KG1 (cell line): ENCODE measurements at regions not wholly inside any gene's neighbourhood (a gene's known extent, or its start where the extent isn't known, plus 50 kb on each side); places are given as distances from the start of the nearest gene placed in this dataset.
"Not testable (repeated sequence)": the region's sequence is repeated elsewhere in the genome, so short reads cannot be mapped to it uniquely, and the experiment has no call there.

Experiments used
- DNase-seq: peaks from one replicate; lab custom pipeline; 2025; lab: John Stamatoyannopoulos, UW

DNA sequence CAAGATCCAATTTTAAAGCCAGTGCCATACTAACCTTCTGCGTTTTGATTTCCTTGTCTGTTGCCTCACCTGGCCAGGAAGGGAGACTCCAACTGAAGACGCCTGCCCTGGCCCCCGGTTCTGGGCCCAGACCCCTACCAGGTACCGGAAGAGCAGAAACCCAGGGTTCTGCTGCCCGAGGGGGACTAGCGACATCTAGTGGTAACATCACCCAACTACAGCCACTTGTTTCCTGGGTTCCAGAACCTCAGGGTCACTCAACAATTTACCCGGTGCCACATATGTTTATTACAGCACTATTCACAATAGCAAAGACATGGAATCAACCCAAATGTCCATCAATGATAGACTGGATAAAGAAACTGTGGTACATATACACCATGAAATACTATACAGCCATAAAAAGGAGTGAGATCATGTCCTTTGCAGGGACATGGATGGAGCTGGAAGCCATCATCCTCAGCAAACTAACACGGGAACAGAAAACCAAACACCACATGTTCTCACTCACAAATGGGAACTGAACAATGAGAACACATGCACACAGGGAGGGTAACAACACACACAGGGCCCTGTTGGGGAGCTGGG, 268.7 kb upstream of the IRX4 start:
- not testable (repeated sequence) for DNase-seq

DNA sequence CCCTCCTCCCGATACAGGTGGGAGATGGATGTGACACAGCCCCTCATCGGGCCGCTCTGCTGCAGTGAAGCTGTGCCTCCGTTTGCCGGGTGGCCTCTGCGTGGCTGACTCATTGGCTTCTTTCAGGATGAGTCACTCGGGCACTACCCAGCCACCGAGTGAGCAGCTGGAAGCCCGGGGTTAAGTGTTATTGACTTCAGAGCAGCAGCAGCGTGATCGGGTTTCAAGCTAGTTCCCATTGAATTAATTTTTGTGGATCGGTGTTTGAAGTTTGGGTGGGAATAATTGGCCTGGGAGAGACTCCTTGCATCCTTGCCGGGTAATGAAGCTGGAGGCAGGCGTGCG, 266.4 kb upstream of the IRX4 start:
- DNase-seq: no peak

DNA sequence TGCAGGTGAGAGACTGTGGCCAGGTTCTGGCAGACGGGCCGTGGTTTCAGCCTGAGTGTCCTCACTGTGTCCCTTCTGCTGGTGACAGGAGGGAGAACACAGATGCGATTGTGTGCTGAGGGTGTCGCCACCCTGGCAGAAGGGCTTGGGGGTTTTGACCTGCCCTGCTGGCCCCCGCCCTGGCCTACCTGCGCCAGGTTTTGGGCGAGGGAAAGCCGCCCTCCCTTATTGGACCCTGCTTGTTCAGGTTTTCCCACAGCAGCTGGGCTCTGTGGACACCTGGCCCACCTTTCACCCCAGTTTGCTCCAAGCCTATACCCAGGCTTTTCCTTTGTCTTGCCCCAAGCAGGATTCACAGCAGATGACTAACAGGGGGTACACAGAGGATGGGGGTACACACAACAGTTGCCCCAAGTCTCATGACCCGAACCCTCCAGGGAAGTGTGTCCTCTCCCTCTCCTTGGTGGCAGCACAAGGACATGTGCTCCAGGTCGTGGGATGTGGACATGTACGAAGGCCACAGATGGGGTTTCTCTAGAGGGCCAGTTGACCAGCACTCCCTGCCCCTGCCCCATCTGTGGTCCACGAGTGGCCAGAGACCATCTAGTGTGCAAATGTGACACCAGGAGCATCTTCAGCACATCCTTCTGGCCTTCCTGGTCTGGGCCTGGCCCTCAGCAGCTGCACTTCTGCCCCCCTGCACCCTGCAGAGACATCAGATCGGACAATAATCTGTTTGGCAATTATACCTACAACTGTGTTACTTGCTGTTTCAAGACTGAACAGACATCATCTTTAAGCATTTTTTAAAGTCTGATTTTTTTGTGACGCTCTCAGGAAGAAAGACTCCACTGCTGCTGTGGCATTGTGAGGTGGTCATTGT, 265.8 kb upstream of the IRX4 start:
- DNase-seq: no peak

DNA sequence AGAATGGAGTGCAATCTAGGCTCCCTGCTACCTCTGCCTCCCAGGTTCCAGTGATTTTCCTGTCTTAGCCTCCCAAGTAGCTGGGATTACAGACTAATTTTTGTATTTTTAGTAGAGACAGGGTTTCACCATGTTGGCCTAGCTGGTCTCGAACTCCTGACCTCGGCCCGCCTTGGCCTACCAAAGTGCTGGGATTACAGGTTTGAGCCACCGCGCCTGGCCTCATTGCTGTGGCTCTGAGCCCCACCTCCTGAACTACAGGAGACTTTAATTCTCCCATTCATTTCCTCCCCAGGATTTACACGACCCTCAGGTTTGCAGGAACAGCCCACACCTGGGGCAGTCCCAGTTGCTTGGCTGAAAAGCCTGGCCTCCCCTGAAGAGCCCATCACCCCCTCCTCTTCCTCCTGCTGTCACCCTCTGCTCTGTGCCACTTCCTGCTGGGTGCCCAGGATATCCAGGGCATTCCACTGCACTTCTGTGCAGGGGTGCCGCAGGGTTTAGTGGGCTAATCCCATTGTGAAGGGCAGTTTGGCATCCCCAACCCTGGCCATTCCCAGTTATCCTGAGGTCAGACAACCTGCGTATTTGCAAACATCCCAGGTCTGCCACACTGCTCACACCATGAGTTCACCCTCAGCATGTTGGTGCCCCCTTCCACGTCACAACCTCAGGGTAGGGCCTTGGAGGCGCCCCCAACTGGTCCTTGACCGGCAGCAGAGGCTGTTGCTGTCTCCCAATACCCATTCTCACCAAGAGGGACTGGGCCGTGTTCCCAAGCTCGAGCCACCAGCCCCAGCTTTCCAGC, 265.0 kb upstream of the IRX4 start:
- no peak for DNase-seq

DNA sequence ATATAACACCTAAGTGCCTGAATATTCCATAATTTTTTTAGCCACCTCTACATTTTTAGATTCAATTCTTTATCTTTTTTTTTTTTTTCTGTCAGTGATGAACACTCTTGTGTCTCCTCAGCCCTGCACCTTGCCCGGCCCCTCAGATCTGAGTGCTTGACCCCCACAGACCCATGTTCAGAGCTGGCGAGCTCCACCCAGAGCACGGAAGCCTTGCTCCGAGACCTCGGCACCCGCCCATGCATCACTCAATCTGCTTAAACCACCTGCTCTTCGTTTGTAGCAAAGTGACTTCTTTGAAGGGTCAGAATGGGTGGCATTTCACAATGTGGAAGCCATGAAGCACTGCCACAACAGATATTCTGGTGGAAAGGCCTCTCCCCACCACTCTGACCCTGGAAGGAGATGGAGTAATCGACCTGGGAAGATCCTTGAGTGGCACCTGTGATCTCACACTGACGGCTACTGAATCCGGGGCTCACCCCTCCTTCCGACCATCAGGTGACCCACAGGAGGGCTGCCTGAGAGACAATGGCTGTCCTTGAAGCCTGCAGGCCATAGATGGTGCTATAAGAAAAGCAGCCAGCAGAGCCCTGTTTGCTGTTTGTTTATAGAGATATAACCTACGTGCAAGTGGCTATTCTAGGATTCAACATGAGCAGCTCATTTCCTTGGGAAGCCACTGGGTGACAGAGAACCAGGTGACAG, 261.1 kb upstream of the IRX4 start:
- DNase-seq: no peak

DNA sequence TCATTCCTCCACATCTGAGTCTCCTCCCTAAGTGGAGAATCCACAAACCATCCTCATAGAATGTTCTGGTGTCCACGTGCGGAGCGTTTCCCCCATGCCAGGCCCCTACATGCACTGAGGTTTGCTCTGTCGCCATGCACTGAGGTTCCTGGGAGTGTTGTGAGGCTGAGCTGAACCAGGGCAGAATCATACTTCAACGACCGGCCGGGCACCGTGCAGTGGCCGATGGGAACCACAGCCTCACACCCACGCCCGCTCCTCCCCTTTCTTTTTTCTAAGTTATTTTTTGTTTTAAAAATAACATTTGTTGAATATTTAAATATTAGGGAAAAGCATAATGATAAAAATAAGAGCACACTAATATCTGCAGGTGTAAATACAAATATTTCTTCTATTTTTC, 260.4 kb upstream of the IRX4 start:
- no peak for DNase-seq

DNA sequence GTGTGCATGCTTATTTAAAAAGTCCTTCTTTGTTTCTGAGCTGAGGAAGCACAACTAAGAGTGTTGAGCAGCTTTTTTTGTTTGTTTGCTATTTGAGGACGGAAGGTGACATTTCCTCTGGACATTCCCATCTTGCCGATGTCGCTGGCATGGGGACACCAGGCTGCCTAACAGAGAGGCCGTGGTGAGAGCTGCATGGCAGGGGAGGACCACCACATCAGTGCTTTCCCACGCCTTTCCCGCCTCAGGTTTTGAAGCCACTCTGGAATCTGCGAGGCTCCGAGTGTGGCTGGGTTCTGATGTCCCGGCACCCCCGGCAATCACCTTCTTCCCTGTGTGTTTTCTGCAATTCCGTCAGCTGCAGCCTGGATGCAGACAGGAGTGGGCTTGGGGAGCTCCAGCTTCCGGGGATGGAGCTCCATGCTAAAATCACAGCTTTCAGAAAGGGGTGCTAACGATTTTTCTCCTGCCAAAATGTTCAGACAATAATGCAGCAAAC, 259.8 kb upstream of the IRX4 start:
- no peak for DNase-seq

DNA sequence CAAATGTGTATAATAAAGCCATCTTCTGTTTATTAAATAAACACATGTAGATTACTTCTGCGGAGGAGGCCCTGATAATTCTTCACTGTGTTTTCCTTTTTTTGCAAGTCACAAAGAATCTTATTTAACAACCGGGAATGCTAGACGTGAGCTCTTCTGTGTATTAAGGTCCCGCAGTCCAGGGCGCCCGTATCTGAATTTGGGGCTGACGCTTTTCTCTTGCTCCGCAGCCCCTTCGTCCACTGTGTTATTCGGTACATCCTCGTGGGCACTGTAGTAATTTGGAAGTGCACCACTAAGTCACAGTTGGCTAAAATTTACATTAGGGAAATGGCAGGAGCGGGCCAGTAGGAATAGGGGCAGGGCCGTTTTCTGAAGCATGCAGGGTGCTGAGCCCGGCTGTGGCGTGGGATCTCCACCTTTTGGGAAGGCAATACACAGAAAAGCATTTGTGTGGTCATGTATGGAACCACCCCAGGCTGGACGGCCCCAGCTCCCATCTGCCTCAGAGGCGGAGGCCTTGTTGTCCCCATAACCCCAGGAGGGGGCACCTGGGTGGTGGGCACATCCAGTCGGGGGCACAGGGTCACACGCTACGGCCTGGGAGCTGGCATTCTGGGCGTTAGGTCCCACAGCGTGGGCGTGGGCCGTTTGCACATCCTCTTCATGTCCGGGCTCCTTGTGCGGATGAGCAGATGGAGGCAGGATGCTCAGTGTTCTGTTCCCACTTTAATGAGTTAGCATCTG, 258.7 kb upstream of the IRX4 start:
- no peak for DNase-seq

DNA sequence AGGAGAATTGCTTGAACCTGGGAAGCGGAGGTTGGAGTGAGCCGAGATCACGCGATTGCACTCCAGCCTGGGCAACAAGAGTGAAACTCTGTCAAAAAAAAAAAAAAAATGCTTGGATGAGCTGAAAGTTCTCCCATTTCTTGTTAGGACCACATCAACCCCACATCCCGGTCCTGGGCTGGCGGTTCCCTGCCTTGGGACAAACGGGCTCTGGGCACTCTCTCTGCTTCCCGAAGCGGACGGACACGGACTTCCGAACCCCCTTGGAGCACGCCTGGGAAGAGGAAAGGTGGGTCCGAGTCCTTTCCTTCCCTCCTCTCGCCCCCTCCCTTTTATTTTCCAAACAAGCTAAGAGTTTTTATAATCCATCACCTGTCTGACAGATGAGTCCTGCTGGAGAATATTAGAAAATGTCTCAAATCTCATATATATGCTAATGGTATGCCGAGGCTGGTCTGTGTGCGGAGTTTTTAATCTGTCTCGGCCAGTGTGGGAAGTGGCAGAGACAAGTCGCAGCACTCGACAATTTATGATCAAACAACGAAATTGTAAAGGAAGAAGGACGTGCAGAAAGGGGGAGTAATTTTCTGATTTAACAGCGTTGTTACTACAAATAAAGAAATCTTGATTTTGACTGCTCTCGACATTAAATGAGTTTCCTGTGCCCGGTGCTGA, 257.9 kb upstream of the IRX4 start:
- DNase-seq: no peak

DNA sequence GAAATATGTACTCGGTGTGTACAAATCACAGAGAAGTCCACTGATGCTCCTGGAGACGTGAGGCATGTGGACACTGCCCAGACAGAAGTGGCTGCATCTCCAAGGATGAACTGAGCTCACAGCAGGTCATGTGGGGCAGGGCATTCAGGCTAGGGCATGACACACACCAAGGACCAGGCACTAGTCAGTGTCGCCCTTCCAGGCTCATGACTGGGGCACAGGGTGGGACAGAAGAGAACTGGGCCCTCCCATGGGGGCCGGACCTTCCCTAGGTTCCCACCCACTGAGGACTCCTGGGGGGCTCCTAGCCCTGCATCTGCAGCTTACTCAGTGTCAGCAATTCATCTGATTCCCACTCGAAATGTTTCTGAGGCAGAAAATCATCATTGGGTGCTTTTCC, 256.8 kb upstream of the IRX4 start:
- DNase-seq: no peak

DNA sequence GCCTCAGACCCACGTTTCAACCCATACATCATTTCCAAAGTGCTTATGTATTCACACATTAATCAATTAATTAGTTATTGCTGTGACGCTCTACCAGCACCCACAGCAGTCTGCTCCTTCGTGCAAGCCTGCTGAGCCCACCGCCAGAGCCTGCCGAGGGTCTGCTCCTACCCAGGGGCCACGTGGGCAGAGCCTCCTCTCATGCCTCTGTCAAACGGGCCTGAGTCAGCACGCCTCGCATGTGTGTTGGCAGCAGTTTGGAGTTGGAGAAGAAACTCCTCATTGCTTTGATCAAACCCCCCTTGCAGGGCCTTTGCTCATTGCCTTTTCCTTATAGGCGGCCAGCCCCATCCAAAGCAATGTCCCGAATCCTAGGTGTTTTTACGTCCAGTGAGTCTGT, 256.2 kb upstream of the IRX4 start:
- DNase-seq: no peak

DNA sequence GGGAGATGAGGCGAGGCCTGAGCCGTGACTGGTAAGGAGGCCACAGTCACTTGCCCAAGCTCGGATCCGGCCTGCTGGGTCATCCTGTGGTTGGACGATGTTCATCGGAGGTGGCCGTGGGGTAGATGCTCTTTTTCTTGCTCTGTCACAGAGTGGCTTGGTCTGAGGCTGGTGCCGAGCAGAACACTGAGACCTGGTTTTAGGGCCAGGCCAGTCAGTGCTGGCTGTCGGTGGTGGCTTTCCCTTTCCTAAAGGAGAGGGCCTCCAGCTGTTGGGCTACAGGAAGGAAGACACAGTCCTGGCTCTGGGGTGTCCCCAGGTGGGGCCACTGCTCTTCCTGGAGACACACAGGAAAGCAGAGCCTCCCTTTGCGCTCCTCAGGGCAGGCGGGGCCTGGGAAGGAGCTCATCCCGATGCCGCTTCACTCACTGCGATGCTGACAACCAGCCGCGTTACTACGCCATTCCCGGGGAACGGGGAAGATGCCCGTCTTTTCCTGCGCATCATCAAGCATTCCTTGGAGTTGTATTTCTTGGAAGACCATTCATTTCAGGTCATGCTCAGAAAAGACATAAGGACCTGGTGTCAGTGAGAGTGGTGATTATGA, 254.8 kb upstream of the IRX4 start:
- no peak for DNase-seq

DNA sequence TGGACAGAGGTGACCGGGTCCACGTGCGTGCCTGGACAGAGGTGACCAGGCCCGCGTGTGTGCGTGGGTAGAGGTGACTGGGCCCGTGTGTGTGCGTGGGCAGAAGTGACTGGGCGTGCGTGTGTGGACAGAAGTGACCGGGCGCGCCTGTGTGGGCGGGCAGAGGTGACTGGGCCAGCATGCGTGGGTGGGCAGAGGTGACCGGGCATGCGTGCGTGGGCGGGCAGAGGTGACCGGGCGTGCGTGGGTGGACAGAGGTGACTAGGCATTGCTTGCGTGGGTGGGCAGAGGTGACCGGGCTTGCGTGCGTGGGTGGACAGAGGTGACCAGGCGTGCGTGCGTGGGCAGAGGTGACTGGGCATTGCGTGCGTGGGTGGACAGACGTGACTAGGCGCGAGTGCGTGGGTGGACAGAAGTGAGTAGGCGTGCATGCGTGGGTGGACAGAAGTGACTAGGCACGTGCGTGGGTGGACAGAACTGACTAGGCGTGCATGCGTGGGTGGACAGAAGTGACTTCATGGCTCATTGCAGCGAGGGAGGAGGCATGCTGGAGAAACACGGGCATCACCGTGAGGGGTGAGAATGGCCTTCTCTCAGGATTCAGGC, 254.1 kb upstream of the IRX4 start:
- no peak for DNase-seq

DNA sequence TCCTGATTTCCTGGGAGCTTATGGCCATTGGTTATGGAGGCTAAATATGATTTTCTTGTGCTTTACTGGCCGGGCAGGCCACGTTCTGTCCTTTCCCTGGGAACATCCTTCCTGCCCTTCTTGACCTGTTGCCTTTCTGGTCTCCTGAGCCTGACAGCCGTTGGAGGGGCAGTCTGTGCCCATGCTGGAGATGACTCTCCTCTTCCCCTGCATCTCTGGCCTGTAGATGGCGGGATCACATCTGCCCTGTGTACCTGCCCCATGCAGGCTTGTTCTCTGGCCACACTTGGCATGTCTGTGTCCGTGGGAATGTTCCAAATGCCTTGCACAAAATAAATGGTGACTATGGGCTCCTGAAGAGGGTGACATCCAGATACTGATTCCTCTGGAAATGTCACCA, 253.1 kb upstream of the IRX4 start:
- no peak for DNase-seq

DNA sequence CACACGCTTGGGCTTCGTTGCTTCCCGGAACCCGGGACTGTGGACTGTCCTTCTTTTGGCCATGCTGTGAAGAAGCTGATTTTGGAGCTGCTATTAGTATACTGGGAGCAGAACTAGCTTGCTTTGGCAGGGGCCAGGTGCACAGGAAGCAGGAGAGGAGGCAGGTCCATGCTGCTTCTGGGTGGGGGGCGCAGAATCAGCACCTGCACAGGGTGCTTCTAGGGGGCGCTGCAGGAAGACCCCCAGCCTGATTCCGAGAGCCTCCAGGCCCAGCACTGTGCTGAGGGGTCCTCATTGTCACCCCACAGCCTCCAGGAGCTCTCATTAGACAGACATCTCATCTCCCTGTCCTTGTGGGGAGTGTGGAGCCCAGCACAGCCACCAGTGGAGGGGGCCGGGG, 252.6 kb upstream of the IRX4 start:
- DNase-seq: no peak

DNA sequence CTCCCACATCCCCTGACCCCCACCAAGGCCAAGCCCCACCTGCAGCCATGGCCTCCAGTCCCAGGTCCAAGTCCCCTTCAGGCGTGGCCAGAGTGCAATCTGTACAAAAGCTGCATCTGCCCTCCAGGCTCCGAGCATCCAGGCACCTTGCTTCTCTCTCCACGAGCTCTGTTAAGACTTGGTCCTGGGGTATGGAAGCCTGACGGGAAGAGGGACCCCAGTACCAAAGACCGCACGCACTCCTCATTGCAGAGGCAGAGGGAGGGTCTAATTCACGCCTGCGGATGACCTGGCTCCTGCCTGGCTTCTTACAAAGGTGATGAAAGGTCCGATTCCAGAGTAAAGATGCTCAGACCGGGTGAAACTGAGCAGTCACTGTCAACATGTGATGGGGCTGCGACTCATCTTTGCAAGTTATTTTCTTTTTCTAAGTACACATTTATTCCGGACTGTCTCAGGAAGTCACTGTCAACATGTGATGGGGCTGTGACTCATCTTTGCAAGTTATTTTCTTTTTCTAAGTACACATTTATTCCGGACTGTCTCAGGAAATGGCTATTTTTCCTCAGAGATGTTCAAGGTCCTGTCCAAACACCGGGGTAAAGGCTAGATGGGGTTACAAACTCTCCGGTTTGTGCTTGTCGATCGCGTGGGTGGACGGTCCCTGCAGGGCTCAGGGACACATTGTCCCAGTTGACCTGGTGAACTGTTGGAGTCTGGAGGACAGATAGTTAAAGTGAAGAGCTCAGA, 252.0 kb upstream of the IRX4 start:
- DNase-seq: no peak

DNA sequence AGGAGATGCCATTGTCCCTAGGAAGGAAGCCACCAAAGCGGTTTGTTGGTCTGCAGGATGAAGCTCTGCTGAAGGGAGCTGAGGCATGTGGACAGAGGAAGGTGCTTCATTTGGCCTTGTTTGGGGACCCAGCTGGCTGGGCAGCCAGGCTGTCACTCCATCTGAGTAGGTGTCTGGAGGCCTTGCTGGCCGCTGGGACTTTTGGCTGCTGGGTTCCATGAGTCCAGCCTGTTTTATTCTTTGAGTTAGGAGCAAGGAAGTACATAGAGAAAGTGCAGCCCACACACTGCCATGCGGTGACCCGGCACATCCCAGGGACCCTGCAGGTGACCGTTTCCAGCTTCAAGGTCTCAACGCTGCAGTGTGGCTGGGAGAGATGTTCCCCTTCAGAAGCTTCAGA, 251.2 kb upstream of the IRX4 start:
- no peak for DNase-seq

DNA sequence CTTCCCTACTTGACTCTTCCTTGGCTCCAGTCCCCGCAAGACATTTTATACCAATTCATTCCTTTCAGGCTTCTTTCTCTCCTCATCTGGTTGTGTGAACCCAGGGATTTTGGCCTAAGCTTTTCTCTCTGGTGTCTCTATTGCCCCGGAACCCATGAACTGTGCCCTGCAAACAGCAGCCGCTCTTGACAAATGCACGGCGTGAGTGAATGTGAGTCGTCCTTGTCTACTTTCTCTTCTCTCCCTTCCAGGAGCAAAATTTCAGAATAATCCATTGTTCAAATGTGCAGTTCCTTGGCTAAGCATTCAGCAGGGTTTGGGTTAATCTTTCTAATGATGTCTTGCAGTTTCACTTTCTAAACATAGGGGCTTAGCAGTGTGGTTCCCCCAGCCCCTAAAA, 250.4 kb upstream of the IRX4 start:
- no peak for DNase-seq

DNA sequence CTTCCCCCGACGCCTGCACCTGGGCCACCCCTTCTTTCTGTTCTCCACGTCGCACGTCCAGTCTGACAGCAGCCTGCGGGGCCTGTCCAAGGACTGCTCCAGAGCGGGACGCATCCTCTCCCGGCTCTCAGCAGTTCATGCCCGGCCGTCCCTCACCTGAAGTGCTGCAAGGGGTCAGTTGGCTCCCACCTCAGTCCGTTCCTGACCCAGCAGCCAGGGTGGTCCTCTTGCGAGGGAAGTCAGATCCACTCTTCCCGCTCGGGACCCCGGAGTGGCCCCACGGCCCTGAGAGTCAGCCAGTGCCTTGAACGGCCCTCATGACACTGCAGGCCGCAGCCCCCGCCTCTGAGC, 249.7 kb upstream of the IRX4 start:
- no peak for DNase-seq
